HEK293 (cell line): ENCODE measurements at regions not wholly inside any gene's neighbourhood (a gene's known extent, or its start where the extent isn't known, plus 50 kb on each side); places are given as distances from the start of the nearest gene placed in this dataset.

Experiments
- CTCF ChIP-seq: fragments of 450-650 bp; formaldehyde crosslinking; IDR thresholded peaks from 2 replicates; pipeline ENCODE4 v1.5.1; 2016; ENCODE audit warnings: missing biosample characterization, missing genetic modification characterization
- IKZF3 ChIP-seq: fragments of 450-650 bp; IDR thresholded peaks from 2 replicates; pipeline ENCODE4 v1.5.0; 2018; ENCODE audit warnings: missing biosample characterization, mild to moderate bottlenecking, missing genetic modification characterization, moderate library complexity
- INSM2 ChIP-seq: fragments of 450-650 bp; formaldehyde crosslinking; IDR thresholded peaks from 2 replicates; pipeline ENCODE4 v1.5.1; 2016; ENCODE audit warnings: missing biosample characterization, missing genetic modification characterization
- KLF16 ChIP-seq: fragments of 450-650 bp; formaldehyde crosslinking; IDR thresholded peaks from 2 replicates; pipeline ENCODE4 v1.5.1; 2017; ENCODE audit warnings: missing biosample characterization, missing genetic modification characterization
- PRDM4 ChIP-seq: fragments of 450-650 bp; formaldehyde crosslinking; IDR thresholded peaks from 2 replicates; pipeline ENCODE4 v1.5.1; 2017; ENCODE audit warnings: missing biosample characterization, missing genetic modification characterization
- REST ChIP-seq: fragments of 450-650 bp; formaldehyde crosslinking; IDR thresholded peaks from 2 replicates; pipeline ENCODE4 v1.5.1; 2016; ENCODE audit warnings: missing biosample characterization, missing genetic modification characterization
- TCF7L2 ChIP-seq: IDR thresholded peaks from 2 replicates; pipeline ENCODE4 v1.6.1; 2011; ENCODE audit warnings: low read depth, mild to moderate bottlenecking, inconsistent platforms, low read length, moderate library complexity, borderline replicate concordance
- YY1 ChIP-seq: fragments of 450-650 bp; formaldehyde crosslinking; IDR thresholded peaks from 2 replicates; pipeline ENCODE4 v1.5.1; 2018; ENCODE audit warnings: missing biosample characterization, missing genetic modification characterization
- ZNF23 ChIP-seq: fragments of 450-650 bp; formaldehyde crosslinking; IDR thresholded peaks from 2 replicates; pipeline ENCODE4 v1.5.1; 2016; ENCODE audit warnings: missing biosample characterization, missing genetic modification characterization, borderline replicate concordance
- ZNF639 ChIP-seq: fragments of 450-650 bp; formaldehyde crosslinking; IDR thresholded peaks from 2 replicates; pipeline ENCODE4 v1.5.1; 2016; ENCODE audit warnings: missing biosample characterization, missing genetic modification characterization
- ZNF791 ChIP-seq: fragments of 450-650 bp; formaldehyde crosslinking; IDR thresholded peaks from 2 replicates; pipeline ENCODE4 v1.5.1; 2016; ENCODE audit warnings: missing biosample characterization, missing genetic modification characterization
- ZNF843 ChIP-seq: fragments of 450-650 bp; formaldehyde crosslinking; IDR thresholded peaks from 2 replicates; pipeline ENCODE4 v1.5.1; 2016; ENCODE audit warnings: missing biosample characterization, missing genetic modification characterization

GRCh38 chr12:124687174-124687902, 119.9 kb upstream of the NCOR2 start:
- TF ChIP-seq YY1 = no peak
- TF ChIP-seq CTCF (tag by site-specific recombination) = no peak
- TF ChIP-seq ZNF791 = no peak
- no peak for TF ChIP-seq INSM2 (tag by site-specific recombination)
- TF ChIP-seq REST (tag by site-specific recombination) = no peak
- TF ChIP-seq ZNF23 (tag by site-specific recombination) = no peak
- TF ChIP-seq TCF7L2 = no peak
- no peak for TF ChIP-seq IKZF3 (tag by site-specific recombination)
- TF ChIP-seq KLF16 (tag by site-specific recombination) = no peak
- TF ChIP-seq ZNF639 (tag by site-specific recombination) = no peak
- no peak for TF ChIP-seq ZNF843 (tag by site-specific recombination)
- TF ChIP-seq PRDM4 (tag by site-specific recombination) = no peak
